NT2/D1 (cell line): ENCODE measurements at regions not wholly inside any gene's neighbourhood (a gene's known extent, or its start where the extent isn't known, plus 50 kb on each side); places are given as distances from the start of the nearest gene placed in this dataset.

Experiments used
- YY1 ChIP-seq: IDR thresholded peaks from 2 replicates; pipeline ENCODE4 v1.6.1; 2011; ENCODE audit not compliant: insufficient read length, insufficient read depth
- ZNF274 ChIP-seq: IDR thresholded peaks from 2 replicates; pipeline ENCODE4 v1.6.1; 2011; ENCODE audit warnings: mild to moderate bottlenecking, low read depth, low read length

GRCh38 chr2:66192888-66193287, 242.0 kb upstream of the MEIS1 start:
- TF ChIP-seq YY1 (no peak), ZNF274 (no peak)
